ENCODE measurements at regions not wholly inside any gene's neighbourhood (a gene's known extent, or its start where the extent isn't known, plus 50 kb on each side); places are given as distances from the start of the nearest gene placed in this dataset.
"Not testable (repeated sequence)": the region's sequence is repeated elsewhere in the genome, so short reads cannot be mapped to it uniquely, and the experiment has no call there.

DNA sequence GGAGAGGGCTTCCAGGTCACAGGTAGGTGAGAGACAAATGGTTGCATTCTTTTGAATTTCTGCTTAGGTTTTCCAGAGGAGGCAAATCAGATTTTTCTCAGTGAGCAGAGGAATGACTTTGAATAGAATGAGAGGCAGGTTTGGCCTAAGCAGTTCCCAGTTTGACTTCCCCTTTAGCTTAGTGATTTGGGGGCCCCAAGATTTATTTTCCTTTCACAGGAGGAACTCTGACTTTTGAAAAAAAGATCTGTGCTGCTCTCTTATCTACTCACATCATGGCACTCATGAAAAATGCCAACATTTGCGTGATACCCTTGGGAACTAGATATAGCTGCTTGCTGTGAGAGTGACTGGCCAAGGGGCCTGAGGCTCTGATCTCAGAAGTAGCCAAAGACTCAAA, 58.0 kb upstream of the EVL start:
- no TSS peak for BruUV-seq (replicated peaks)
- no peaks in the 10 kb centered on the region for H3K27me3 ChIP-seq (replicated peaks; ENCODE audit: insufficient read depth, low read depth, low read length, poor library complexity)

DNA sequence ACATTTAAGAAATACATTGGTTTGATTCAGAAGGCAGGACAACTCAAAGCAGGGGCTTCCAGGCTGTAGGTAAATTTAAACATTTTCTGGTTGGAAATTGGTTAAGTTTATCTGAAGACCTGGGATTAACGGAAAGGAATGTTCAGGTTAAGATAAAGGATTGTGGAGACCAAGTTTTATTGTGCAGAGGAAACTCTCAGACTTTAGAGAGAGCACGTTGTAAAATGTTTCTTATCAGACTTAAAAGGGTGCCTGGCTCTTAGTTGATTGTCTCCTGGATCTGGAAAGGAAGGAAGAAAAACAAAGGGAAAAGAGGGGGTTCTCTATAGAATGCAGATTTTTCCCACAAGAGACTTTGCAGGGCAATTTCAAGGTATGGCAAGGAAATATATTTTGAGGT, 55.4 kb upstream of the EVL start:
- peaks cover 21% of the 10 kb centered on the region for H3K4me1 ChIP-seq (ENCODE audit: insufficient read depth, low read length, poor library complexity, severe bottlenecking)
- CTCF ChIA-PET; H3K27ac ChIP-seq (ENCODE audit: low read depth, low read length, poor library complexity, severe bottlenecking); intact Hi-C loops (cut with micrococcal nuclease; ENCODE audit: unreplicated experiment); DNase-seq (ENCODE audit: low spot score); BruUV-seq (replicated peaks); H3K27me3 ChIP-seq (replicated peaks; ENCODE audit: insufficient read depth, low read depth, low read length, poor library complexity); H3K9me3 ChIP-seq (ENCODE audit: low read depth, low read length, poor library complexity, severe bottlenecking); H3K36me3 ChIP-seq (ENCODE audit: insufficient read depth, low read length, poor library complexity, severe bottlenecking); H3K4me3 ChIP-seq (ENCODE audit: low read depth, low read length, poor library complexity, severe bottlenecking); POLR2A ChIA-PET (ENCODE audit: low non-redundant PET): not testable (repeated sequence)

More for the DNA sequence above, 58.0 kb upstream of the EVL start:
- CTCF ChIA-PET: interaction anchor here (0.7 kb wide), 1 partner anchor 10 kb away, joined by 4 read pairs; no protein-coding TSS in a partner anchor
- Histone ChIP-seq H3K4me1 (ENCODE audit: insufficient read depth, low read length, poor library complexity, severe bottlenecking) (peaks cover 18% of the 10 kb centered on the region), H3K4me3 (ENCODE audit: low read depth, low read length, poor library complexity, severe bottlenecking) (no peak overlapping the region), H3K27ac (ENCODE audit: low read depth, low read length, poor library complexity, severe bottlenecking) (no peak overlapping the region), H3K36me3 (ENCODE audit: insufficient read depth, low read length, poor library complexity, severe bottlenecking) (no peaks in the 10 kb centered on the region), H3K9me3 (ENCODE audit: low read depth, low read length, poor library complexity, severe bottlenecking) (peaks cover 22% of the 10 kb centered on the region)
- POLR2A ChIA-PET (ENCODE audit: low non-redundant PET): no interaction called here
- no peak for TF ChIP-seq EZH2 (IDR thresholded peaks at IDR 0.05; ENCODE audit: borderline replicate concordance, low read depth, low read length, poor library complexity, severe bottlenecking)
- TF ChIP-seq, protein P1, sequence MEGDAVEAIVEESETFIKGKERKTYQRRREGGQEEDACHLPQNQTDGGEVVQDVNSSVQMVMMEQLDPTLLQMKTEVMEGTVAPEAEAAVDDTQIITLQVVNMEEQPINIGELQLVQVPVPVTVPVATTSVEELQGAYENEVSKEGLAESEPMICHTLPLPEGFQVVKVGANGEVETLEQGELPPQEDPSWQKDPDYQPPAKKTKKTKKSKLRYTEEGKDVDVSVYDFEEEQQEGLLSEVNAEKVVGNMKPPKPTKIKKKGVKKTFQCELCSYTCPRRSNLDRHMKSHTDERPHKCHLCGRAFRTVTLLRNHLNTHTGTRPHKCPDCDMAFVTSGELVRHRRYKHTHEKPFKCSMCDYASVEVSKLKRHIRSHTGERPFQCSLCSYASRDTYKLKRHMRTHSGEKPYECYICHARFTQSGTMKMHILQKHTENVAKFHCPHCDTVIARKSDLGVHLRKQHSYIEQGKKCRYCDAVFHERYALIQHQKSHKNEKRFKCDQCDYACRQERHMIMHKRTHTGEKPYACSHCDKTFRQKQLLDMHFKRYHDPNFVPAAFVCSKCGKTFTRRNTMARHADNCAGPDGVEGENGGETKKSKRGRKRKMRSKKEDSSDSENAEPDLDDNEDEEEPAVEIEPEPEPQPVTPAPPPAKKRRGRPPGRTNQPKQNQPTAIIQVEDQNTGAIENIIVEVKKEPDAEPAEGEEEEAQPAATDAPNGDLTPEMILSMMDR (conservative IDR thresholded peaks at IDR 0.05; ENCODE audit: low read depth, low read length): no peak
- DNase-seq (ENCODE audit: low spot score): no peak
- intact Hi-C loops (cut with micrococcal nuclease; ENCODE audit: unreplicated experiment): no loop called here

DNA sequence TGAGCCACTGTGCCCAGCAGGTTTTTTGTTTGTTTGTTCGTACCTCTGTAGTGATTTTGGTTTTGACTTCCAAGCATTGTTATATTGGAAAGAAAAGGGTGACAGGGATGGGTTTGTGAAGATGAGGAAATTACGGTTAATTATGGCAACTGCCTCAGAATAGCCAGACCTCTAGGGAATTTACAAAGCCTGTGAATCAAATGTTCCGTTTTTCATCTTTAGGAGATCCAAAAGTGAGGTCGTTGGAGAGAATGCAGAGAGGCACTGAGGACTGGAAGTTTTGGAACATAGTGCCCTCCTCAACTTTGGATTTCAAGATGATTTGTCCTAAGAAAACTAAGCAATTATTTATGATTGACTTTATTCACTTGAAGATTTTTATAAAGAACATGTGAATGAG, 54.5 kb upstream of the EVL start:
- no peaks in the 10 kb centered on the region for H3K27me3 ChIP-seq (replicated peaks; ENCODE audit: insufficient read depth, low read depth, low read length, poor library complexity)
- BruUV-seq (replicated peaks): no TSS peak
- H3K4me3 ChIP-seq (ENCODE audit: low read depth, low read length, poor library complexity, severe bottlenecking): no peak overlapping the region
- intact Hi-C loops (cut with micrococcal nuclease; ENCODE audit: unreplicated experiment): no loop called here
- TF ChIP-seq, protein P1 (conservative IDR thresholded peaks at IDR 0.05; ENCODE audit: low read depth, low read length): no peak
- no peak for TF ChIP-seq EZH2 (IDR thresholded peaks at IDR 0.05; ENCODE audit: borderline replicate concordance, low read depth, low read length, poor library complexity, severe bottlenecking)
- H3K27ac ChIP-seq (ENCODE audit: low read depth, low read length, poor library complexity, severe bottlenecking): no peak overlapping the region
- H3K9me3 ChIP-seq (ENCODE audit: low read depth, low read length, poor library complexity, severe bottlenecking): no peaks in the 10 kb centered on the region
- ChIA-PET POLR2A (ENCODE audit: low non-redundant PET) (no interaction called here), CTCF (no interaction called here)
- H3K4me1 ChIP-seq (ENCODE audit: insufficient read depth, low read length, poor library complexity, severe bottlenecking): peaks cover 21% of the 10 kb centered on the region
- no peaks in the 10 kb centered on the region for H3K36me3 ChIP-seq (ENCODE audit: insufficient read depth, low read length, poor library complexity, severe bottlenecking)
- no peak for DNase-seq (ENCODE audit: low spot score)

DNA sequence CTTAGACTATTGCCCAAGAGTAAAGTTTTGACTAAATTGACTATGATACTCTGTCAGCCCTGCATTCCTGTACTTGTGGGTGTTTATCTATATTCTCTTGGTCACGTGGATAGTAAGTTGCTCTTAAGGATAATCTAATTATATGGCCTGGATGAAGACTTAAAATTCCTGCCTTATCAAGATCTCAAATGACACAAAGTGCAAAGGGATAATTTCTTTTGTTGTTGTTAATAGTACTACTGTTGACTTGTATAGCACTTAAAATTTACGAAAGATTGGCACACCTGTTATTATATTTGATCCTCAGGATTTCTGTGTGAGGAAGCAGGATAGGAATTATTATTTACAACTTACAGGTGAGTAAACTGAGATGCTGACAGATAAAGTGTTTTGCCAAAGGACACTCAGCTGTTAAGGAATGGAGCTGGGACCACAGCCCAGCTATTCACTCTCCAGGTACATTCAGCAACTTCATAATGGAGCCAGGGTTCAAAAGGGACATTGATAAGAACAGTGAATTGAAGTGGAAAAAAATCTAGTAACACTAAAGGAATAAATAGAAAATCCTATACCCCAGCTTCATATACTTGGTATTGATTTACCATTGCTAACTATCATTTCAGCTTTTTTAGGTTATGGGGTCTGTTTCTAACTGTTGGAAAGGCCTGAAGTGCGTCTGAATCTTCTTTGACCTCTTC, 53.4 kb upstream of the EVL start:
- CTCF ChIA-PET: no interaction called here
- intact Hi-C loops (cut with micrococcal nuclease; ENCODE audit: unreplicated experiment): no loop called here

More for the DNA sequence above, 53.4 kb upstream of the EVL start:
- Histone ChIP-seq H3K4me3 (ENCODE audit: low read depth, low read length, poor library complexity, severe bottlenecking) (no peak overlapping the region), H3K36me3 (ENCODE audit: insufficient read depth, low read length, poor library complexity, severe bottlenecking) (no peaks in the 10 kb centered on the region), H3K27ac (ENCODE audit: low read depth, low read length, poor library complexity, severe bottlenecking) (no peak overlapping the region), H3K27me3 (replicated peaks; ENCODE audit: insufficient read depth, low read depth, low read length, poor library complexity) (no peaks in the 10 kb centered on the region), H3K4me1 (ENCODE audit: insufficient read depth, low read length, poor library complexity, severe bottlenecking) (peaks cover 21% of the 10 kb centered on the region), H3K9me3 (ENCODE audit: low read depth, low read length, poor library complexity, severe bottlenecking) (no peaks in the 10 kb centered on the region)
- no TSS peak for BruUV-seq (replicated peaks)
- POLR2A ChIA-PET (ENCODE audit: low non-redundant PET): no interaction called here
- no peak for TF ChIP-seq EZH2 (IDR thresholded peaks at IDR 0.05; ENCODE audit: borderline replicate concordance, low read depth, low read length, poor library complexity, severe bottlenecking)
- TF ChIP-seq, protein P1 (conservative IDR thresholded peaks at IDR 0.05; ENCODE audit: low read depth, low read length): no peak
- peak; percentile 31 for DNase-seq (ENCODE audit: low spot score)
